Left ventricle myocardium superior (tissue), 1 donor: ENCODE measurements at regions not wholly inside any gene's neighbourhood (a gene's known extent, or its start where the extent isn't known, plus 50 kb on each side); places are given as distances from the start of the nearest gene placed in this dataset.
"Not testable (repeated sequence)": the region's sequence is repeated elsewhere in the genome, so short reads cannot be mapped to it uniquely, and the experiment has no call there.

Experiments
- ATAC-seq: fragments of 200-7000 bp; cut with Tn5 transposase; one replicate; pipeline ENCODE4 v1.9.1; 2020; ENCODE audit warnings: mild to moderate bottlenecking, moderate library complexity
- DNase-seq: peaks from one replicate; pipeline ENCODE4 v3.0.0-alpha.2; 2020
- intact Hi-C: fragments of 100-400 bp; cut with micrococcal nuclease; formaldehyde crosslinking; loops from one replicate; pipeline ENCODE4 v1.11.0; 2022
- donor health status: DM: no; HTN: yes; CAD: no; lungs with severe emphysema.

GRCh38 chr1:110260194-110260593 lies 50.1 kb downstream of the KCNC4 start:
- ATAC-seq = no peak
- intact Hi-C loops = no loop called here
- no peak for DNase-seq

- intact Hi-C loops = no loop called here
- DNase-seq (no peak), ATAC-seq (no peak)
Measured at GRCh38 chr1:110262296-110262695, 52.2 kb downstream of the KCNC4 start.

DNA sequence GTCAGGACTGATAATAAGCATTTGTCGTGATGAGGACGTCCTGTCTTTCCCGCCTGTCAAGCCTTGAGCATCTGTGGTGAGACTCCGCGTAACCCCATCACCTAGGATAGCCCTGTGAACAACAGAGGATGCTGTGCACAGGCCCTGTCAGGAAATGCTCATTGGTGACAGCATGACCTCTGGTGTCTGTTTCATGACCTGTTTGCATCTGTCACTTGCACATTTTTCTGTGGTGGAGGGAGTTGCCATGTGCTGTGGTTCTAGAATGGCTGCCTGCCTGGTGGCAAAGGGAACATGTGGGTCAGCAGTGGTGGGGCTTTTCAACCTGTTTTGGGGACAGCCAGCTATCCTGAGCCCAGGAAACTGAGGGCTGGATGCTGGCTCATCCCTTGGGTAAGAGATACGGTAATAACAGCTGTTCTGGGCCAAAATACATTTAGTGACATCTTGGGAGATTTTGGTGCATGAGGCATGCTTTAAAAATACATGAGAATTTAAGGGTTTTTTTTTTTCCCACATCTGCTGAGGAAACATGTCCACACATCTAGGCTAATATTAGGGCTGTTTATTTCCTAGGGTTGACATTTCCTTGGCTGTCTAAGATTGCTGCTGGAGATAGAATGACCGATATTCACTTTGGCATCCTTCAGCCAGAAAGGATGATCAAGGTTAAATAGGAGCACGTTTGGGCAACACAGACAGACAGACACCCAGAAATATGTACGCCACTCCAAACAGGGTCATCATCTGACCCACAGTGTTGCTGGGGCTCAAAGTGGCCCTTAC lies 52.9 kb downstream of the KCNC4 start:
- intact Hi-C loops = no loop called here
- no peak for ATAC-seq

DNA sequence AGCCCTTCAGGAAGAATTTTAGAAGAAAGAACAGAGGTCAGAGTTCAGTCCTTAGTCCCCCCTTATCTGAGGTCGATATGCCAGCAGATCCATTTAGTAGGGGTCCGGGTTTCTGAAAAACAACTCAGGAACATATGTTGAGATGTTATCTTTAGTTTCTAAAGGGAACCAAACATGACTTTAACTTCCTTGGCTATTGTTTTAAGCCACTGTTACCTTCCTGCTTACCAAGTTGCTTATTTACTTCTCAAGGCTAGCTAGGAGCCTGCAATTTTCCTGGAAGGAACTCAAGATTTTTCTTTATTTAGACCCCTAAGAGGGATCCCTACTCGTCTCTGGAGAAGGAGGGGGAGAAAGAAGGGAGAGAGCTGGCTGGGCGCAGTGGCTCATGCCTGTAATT lies 54.3 kb downstream of the KCNC4 start:
- intact Hi-C loops = no loop called here
- ATAC-seq = no peak
- DNase-seq = no peak

More for the DNA sequence above, 52.9 kb downstream of the KCNC4 start:
- DNase-seq = no peak

DNA sequence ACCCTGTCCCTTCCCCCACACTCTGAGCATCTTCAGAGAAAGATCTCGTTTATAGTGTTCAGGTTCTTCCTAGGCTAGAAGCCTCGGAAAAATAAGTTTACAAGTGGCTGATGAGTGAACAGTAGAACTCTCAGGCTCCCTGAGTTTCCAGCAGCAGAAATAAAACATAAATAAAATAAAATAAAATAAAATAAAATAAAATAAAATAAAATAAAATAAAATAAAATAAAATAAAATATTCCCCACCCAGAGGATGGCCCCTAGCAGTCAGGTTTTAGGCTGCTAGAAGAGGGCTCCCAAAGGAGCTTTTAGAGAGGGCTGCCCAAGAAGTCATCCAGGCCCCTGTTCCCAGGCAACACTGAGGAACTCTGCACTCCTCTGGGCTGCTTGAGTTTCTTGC lies 55.1 kb downstream of the KCNC4 start:
- DNase-seq = no peak
- intact Hi-C loops = no loop called here
- ATAC-seq = no peak

- DNase-seq (no peak), ATAC-seq (no peak)
- intact Hi-C loops = no loop called here
Measured at GRCh38 chr1:110266834-110267233, 56.7 kb downstream of the KCNC4 start.

GRCh38 chr1:110267260-110267659 lies 57.1 kb downstream of the KCNC4 start:
- intact Hi-C loops = no loop called here
- no peak for ATAC-seq

DNA sequence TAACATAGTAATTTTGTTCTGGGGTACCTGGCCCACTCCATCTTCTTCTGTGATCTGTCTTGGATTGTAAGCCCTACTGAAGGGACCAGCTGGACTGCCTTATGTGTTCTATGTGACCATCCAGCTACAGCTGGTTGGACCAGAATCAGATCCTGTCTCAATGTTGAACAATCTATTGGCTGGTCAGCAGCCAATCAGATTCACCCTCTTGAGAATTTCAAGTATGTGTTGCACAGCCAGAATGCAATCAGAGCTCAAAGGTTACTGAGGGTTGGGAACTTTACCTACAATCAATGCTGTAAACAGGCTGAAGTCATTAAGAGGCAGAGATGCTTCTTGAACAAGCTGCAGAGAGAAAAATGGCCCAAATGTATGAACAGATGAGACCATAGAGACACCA lies 61.9 kb downstream of the KCNC4 start:
- intact Hi-C loops = no loop called here

More at GRCh38 chr1:110267260-110267659, 57.1 kb downstream of the KCNC4 start:
- no peak for DNase-seq

DNA sequence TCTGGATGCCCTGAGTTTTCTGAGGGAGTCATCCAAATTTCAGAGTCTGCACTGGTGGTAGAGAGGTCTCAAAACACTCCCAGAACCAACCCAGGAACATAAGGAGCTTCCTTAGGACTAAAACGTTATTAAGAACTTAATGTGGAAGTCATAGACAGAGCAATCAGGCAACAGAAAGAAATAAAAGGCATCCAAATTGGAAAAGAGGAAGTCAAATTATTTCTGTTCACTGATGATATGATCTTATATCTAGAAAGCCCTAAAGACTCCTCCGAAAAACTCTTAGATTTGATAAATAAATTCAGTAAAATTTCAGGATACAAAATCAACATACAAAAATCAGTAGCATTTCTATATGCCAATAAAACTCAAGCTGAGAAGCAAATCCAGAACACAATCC lies 63.7 kb downstream of the KCNC4 start:
- intact Hi-C loops, DNase-seq, ATAC-seq: not testable (repeated sequence)

More for the DNA sequence above, 61.9 kb downstream of the KCNC4 start:
- no peak for ATAC-seq
- no peak for DNase-seq

GRCh38 chr1:110280126-110280525 lies 59.1 kb upstream of the RBM15 start:
- intact Hi-C loops = no loop called here
- DNase-seq = no peak
- no peak for ATAC-seq

GRCh38 chr1:110280804-110281203 lies 58.4 kb upstream of the RBM15 start:
- intact Hi-C loops = no loop called here
- DNase-seq = no peak
- ATAC-seq = no peak

DNA sequence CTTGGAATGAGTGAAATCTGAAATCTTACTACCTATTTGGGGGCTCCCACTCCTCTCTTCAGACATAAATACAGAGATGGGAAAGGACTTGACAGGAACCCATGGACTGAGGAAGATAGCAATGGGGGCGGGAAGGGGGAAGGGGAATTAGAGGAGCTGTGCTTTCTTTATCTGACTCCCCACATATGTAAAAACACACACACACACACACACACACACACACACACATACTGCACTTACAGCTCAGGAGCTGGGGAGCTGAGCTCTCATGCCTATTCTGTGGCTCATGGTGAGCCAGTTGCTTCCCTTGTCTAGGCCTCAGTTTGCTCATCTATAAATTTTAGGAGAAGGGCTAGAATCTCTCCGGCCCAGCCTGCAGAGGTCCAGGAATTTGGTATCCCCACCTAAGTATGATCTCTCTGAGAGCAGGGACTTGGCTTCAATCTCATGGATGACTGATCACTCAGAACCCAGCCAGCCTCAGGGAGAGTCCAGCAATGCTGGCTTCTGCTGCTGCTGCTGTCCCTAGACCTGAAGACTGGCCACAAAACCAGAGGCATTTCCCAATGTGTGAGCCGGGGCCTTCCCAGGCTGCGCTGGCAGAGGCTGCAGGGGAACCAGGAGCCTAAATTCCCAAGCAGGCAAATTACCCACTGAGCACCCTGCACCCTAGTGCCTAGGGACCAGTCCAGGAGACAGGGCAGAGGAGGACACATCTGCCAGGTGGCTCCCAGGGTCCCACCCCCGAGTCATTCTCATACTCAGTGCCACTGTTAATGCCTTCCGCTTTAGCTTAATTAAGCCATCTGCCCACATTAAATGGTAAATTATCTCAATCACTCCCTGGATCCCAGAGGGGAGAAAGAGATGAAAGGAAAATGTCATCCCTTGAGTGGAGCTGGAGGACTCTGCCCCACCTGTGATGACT lies 57.5 kb upstream of the RBM15 start:
- DNase-seq (no peak), ATAC-seq (no peak)
- intact Hi-C loops = no loop called here

DNA sequence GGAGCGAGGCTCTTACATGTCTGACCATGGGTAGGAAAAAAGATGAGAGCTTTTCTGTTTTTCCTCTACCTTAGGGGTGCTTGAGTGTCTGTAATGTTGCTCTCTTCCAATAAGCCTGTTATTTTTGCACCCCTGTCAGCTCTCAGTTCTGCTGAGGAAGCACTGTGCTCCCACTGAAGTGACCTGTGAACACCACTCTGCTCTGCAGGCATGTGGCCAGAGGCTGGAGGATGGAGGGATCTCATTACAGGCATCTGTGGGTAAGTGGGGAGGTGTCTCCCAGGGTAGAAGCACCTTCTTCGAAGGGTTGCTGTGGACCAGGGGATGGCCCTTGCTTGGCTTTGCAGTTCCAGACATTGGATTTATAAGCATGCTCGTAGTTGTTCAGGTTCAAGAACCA lies 56.8 kb upstream of the RBM15 start:
- DNase-seq = no peak
- intact Hi-C loops = no loop called here
- no peak for ATAC-seq

- intact Hi-C loops = no loop called here
- no peak for DNase-seq
- ATAC-seq = no peak
Measured at GRCh38 chr1:110283677-110284076, 55.5 kb upstream of the RBM15 start.

DNA sequence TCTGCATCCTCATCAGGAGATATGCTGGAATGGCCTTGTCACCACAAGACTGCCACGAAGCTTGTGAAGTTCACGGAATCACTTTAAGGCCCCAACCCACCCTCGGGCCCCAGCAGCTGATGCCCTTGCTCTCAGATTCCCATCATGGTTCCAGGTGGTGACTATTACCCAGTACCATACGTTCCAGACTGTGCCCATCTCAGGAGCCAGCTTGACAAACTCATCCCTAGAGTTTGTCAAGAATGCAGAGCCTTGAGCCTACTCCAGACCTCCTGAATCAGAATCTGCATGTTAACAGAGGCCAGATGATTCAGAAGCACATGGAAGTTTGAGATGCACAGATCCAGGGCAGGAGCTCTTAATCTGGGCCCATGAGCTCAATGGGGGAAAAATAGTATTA lies 53.9 kb upstream of the RBM15 start:
- ATAC-seq (no peak), DNase-seq (no peak)
- intact Hi-C loops = no loop called here

DNA sequence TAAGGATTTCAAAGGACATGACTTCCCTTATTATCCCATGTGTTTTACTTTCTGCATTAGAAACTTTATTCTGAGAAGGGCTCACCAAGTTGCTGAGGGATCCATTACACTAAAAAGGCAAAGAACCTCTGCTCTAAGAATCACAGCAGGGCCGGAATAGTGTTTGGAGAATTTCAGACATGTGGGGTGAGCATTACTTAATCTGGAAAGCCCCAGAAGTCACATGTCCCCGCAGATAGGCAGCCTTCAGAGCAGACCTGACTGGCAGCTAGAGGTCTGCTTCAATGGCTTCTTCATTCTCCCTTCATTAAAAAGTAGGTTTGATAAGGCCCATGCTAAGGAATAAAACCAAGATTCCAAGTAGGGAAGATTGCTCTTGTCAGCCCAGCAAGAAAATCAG lies 52.6 kb upstream of the RBM15 start:
- ATAC-seq (peak; percentile 40), DNase-seq (no peak)
- intact Hi-C loops = no loop called here

DNA sequence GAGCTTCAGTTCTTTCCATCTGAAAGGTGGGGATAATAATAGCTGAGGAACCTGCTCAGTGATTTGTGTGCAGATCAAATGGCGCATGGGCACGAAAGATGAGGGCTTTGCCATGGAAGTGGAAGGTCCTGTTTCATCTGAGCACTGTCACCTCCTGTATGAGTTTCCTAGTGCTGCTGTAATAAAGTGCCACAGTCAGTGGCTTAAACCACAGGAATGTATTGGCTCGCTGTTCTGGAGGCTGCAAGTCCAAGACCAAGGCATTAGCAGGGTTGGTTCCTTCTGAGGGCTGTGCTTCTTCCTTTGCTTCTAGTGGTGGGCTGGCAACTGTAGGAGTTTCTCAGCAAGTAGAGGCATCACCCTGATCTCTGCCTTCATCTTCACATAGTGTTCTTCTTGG lies 51.1 kb upstream of the RBM15 start:
- intact Hi-C loops = no loop called here
- DNase-seq = no peak
- no peak for ATAC-seq
